HL-60 (cell line): ENCODE measurements at regions not wholly inside any gene's neighbourhood (a gene's known extent, or its start where the extent isn't known, plus 50 kb on each side); places are given as distances from the start of the nearest gene placed in this dataset.

Experiments
- DNase-seq, 2 experiments: peaks; one replicate each; pipeline ENCODE4 v3.0.0-alpha.2; 2010 to 2020; ENCODE audit warnings: low read depth in 1 of 2, low spot score in 1 of 2
- H3K27ac ChIP-seq: fragments of 250-450 bp; sonication (Bioruptor Pico); replicated peaks from 2 replicates; pipeline ENCODE4 v1.5.1; 2020; ENCODE audit warnings: mild to moderate bottlenecking, moderate library complexity
- H3K27me3 ChIP-seq: fragments of 250-450 bp; sonication (Bioruptor Pico); 2 replicates; pipeline ENCODE4 v1.5.1; 2021; ENCODE audit warnings: mild to moderate bottlenecking, moderate library complexity; ENCODE audit not compliant: insufficient read depth, poor library complexity, severe bottlenecking
- H3K4me3 ChIP-seq: replicated peaks from 2 replicates; pipeline ENCODE4 v1.5.1; 2011; ENCODE audit warnings: mild to moderate bottlenecking, control low read depth, low read length; ENCODE audit not compliant: insufficient read depth
- GABPA ChIP-seq: IDR thresholded peaks from 2 replicates; pipeline ENCODE4 v1.6.1; 2012; ENCODE audit warnings: low read depth
- POLR2AphosphoS5 ChIP-seq: IDR thresholded peaks from 2 replicates; pipeline ENCODE4 v1.6.1; 2012; ENCODE audit warnings: low read depth
- SPI1 ChIP-seq: IDR thresholded peaks from 2 replicates; pipeline ENCODE4 v1.6.1; 2012; ENCODE audit warnings: low read depth, mild to moderate bottlenecking, borderline replicate concordance
- TF ChIP-seq, protein P1 (sequence below): IDR thresholded peaks from 2 replicates; pipeline ENCODE4 v1.6.1; 2012; ENCODE audit warnings: low read depth; ENCODE audit not compliant: insufficient replicate concordance
- TF ChIP-seq, protein P2 (sequence below): IDR thresholded peaks from one replicate; pipeline ENCODE4 v1.5.1; 2011; ENCODE audit warnings: low read length, control low read depth, inconsistent platforms; ENCODE audit not compliant: insufficient read depth

DNA sequence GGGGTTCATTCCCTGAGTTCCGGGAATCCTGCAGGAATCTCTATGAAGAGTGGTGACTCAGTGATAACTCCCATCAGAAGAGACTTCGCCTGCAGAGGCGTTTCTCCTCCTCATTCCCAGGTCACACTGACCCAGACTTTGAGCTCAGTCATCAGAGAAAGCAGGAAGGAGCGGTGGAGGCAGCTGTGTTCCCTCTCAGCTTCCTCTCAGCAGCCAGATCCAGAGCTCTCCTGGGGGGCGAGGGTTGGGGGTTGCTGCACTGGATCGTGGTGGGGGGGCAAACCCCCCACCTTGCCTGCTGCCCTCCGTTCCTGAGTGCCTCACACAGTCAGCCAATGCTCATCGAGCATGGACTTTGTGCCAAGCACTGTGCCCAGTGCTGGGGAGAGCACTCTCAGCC is 271.2 kb downstream of the CBLN1 start:
- no peak overlapping the region for H3K4me3 ChIP-seq
- DNase-seq = no peak
- no peaks in the 10 kb centered on the region for H3K27me3 ChIP-seq
- no peak overlapping the region for H3K27ac ChIP-seq
- TF ChIP-seq POLR2AphosphoS5 (no peak), GABPA (no peak)

DNA sequence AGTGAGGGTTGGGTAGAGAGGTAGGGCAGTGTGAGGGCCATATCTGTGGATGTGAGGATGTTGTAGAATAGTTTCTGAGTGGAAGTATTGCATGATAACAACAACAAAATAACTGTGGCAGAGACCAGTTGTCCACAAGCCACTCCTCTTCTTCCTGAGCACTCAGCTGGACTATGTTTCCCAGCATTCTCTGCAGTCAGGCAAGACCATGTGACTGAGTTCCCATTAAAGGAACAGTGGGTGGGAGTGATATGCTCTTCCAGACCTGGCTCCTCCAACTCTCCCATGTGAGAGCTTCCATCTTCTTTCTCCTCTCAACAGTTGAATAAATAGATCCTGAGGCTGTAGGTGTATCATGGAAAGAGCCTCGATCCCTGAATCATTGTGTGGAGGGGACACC is 272.4 kb downstream of the CBLN1 start:
- Histone ChIP-seq H3K4me3 (no peak overlapping the region), H3K27ac (no peak overlapping the region), H3K27me3 (no peaks in the 10 kb centered on the region)
- TF ChIP-seq, protein P1, sequence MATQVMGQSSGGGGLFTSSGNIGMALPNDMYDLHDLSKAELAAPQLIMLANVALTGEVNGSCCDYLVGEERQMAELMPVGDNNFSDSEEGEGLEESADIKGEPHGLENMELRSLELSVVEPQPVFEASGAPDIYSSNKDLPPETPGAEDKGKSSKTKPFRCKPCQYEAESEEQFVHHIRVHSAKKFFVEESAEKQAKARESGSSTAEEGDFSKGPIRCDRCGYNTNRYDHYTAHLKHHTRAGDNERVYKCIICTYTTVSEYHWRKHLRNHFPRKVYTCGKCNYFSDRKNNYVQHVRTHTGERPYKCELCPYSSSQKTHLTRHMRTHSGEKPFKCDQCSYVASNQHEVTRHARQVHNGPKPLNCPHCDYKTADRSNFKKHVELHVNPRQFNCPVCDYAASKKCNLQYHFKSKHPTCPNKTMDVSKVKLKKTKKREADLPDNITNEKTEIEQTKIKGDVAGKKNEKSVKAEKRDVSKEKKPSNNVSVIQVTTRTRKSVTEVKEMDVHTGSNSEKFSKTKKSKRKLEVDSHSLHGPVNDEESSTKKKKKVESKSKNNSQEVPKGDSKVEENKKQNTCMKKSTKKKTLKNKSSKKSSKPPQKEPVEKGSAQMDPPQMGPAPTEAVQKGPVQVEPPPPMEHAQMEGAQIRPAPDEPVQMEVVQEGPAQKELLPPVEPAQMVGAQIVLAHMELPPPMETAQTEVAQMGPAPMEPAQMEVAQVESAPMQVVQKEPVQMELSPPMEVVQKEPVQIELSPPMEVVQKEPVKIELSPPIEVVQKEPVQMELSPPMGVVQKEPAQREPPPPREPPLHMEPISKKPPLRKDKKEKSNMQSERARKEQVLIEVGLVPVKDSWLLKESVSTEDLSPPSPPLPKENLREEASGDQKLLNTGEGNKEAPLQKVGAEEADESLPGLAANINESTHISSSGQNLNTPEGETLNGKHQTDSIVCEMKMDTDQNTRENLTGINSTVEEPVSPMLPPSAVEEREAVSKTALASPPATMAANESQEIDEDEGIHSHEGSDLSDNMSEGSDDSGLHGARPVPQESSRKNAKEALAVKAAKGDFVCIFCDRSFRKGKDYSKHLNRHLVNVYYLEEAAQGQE = no peak
- no peak for TF ChIP-seq GABPA
- no peak for TF ChIP-seq POLR2AphosphoS5
- TF ChIP-seq, protein P2, sequence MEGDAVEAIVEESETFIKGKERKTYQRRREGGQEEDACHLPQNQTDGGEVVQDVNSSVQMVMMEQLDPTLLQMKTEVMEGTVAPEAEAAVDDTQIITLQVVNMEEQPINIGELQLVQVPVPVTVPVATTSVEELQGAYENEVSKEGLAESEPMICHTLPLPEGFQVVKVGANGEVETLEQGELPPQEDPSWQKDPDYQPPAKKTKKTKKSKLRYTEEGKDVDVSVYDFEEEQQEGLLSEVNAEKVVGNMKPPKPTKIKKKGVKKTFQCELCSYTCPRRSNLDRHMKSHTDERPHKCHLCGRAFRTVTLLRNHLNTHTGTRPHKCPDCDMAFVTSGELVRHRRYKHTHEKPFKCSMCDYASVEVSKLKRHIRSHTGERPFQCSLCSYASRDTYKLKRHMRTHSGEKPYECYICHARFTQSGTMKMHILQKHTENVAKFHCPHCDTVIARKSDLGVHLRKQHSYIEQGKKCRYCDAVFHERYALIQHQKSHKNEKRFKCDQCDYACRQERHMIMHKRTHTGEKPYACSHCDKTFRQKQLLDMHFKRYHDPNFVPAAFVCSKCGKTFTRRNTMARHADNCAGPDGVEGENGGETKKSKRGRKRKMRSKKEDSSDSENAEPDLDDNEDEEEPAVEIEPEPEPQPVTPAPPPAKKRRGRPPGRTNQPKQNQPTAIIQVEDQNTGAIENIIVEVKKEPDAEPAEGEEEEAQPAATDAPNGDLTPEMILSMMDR = no peak
- TF ChIP-seq SPI1 = no peak
- DNase-seq = no peak

DNA sequence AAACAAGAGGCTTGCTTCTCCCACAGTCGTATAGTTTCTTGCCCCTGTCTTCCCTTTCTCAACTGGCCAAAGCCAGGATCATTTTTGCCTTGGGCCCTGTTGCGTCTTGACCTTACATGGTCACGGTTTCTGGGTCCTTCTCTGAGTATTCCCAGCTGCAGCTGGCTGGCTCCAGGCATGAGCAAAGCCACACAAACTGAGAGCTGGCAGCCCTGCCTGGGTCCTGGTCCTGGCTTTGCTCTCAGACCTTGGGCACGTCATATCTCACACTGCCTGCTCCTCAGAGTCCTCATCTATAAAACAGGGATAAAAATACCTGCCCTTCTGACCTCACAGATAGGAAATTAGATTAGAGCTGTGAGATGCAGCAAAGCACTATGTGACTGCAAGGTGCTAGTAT is 277.6 kb downstream of the CBLN1 start:
- no peak for DNase-seq
- TF ChIP-seq, protein P1 = no peak
- TF ChIP-seq POLR2AphosphoS5 = no peak
- TF ChIP-seq SPI1 = no peak
- no peak for TF ChIP-seq GABPA
- TF ChIP-seq, protein P2 = no peak
- no peaks in the 10 kb centered on the region for H3K27me3 ChIP-seq
- no peak overlapping the region for H3K27ac ChIP-seq
- no peak overlapping the region for H3K4me3 ChIP-seq

DNA sequence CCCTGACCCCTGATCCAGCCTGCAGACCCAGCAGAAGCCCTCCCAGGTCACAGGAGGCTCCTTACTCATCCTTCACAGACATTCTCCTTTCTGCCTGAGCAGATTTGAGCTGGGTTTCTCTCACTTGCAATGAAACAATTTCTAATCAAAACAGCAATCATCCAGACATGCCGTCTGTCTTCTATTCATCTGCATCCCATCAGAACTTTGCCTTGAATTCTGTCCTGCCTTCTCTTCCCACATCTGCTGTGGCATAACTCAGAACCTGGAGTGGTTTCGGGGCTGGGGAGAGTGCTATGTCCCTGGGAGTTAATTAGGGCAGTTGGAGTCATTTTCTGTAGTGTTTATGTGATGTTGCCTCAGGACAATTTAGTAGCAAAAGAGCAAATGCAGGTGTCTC is 278.6 kb downstream of the CBLN1 start:
- TF ChIP-seq POLR2AphosphoS5 (no peak), GABPA (no peak), SPI1 (no peak)
- TF ChIP-seq, protein P1 = no peak
- TF ChIP-seq, protein P2 = no peak
- Histone ChIP-seq H3K27ac (no peak overlapping the region), H3K27me3 (no peaks in the 10 kb centered on the region), H3K4me3 (no peak overlapping the region)
- no peak for DNase-seq
